ENCODE measurements at regions not wholly inside any gene's neighbourhood (a gene's known extent, or its start where the extent isn't known, plus 50 kb on each side); places are given as distances from the start of the nearest gene placed in this dataset.
"Not testable (repeated sequence)": the region's sequence is repeated elsewhere in the genome, so short reads cannot be mapped to it uniquely, and the experiment has no call there.

DNA sequence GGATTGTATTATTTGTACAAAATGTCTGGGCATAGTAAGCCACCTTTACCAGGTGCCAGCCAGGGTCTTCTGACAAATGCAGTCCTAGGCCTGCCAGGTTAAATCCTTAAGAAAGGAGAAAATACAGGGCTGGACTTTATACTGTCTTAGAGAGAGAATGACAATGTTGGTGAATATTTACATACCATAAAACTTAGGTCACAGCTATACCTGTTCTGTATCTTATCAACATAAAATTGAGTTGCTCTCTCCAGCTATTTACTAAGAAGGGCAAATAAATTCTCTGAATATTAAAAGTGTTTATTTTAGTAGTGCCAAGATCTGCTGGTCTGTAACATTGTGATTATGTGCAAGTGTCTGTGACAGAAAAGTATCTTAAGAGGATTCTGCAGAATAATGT, 971.1 kb downstream of the AACS start:
- H3K4me3 ChIP-seq (replicated peaks; ENCODE audit: low read depth, low read length) = no peak overlapping the region
- no peaks in the 10 kb centered on the region for H3K36me3 ChIP-seq (ENCODE audit: control insufficient read depth, insufficient read depth, low read length)
- TF ChIP-seq, protein P1, sequence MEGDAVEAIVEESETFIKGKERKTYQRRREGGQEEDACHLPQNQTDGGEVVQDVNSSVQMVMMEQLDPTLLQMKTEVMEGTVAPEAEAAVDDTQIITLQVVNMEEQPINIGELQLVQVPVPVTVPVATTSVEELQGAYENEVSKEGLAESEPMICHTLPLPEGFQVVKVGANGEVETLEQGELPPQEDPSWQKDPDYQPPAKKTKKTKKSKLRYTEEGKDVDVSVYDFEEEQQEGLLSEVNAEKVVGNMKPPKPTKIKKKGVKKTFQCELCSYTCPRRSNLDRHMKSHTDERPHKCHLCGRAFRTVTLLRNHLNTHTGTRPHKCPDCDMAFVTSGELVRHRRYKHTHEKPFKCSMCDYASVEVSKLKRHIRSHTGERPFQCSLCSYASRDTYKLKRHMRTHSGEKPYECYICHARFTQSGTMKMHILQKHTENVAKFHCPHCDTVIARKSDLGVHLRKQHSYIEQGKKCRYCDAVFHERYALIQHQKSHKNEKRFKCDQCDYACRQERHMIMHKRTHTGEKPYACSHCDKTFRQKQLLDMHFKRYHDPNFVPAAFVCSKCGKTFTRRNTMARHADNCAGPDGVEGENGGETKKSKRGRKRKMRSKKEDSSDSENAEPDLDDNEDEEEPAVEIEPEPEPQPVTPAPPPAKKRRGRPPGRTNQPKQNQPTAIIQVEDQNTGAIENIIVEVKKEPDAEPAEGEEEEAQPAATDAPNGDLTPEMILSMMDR (IDR thresholded peaks at IDR 0.05; ENCODE audit: insufficient read depth, low read length, poor library complexity, severe bottlenecking) = no peak
- no peaks in the 10 kb centered on the region for H3K27me3 ChIP-seq (replicated peaks; ENCODE audit: control insufficient read depth, insufficient read depth, low read length)
- DNase-seq (ENCODE audit: extremely low read depth, insufficient read length) = no peak

DNA sequence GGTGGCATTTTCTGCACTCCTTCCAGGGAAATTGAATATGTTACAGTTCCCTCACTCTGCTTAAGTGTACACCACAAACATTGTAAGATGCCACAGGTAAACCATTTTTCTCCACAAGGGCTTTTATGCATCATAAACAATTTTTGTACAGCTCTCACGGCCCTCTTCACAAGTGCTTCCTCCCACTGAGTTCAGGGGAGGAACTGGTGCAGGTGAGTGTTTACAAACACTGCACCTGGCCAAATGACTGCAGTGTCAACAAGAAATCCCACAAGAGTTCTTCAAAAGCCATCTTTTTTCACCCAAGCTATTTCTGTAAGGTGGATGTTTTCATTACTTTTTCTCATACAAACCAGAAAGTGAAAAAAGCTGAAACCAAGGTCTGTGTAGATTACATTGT, 973.2 kb downstream of the AACS start:
- no peak overlapping the region for H3K4me3 ChIP-seq (replicated peaks; ENCODE audit: low read depth, low read length)
- no peak for DNase-seq (ENCODE audit: extremely low read depth, insufficient read length)
- TF ChIP-seq, protein P1 (IDR thresholded peaks at IDR 0.05; ENCODE audit: insufficient read depth, low read length, poor library complexity, severe bottlenecking) = no peak
- no peaks in the 10 kb centered on the region for H3K36me3 ChIP-seq (ENCODE audit: control insufficient read depth, insufficient read depth, low read length)
- H3K27me3 ChIP-seq (replicated peaks; ENCODE audit: control insufficient read depth, insufficient read depth, low read length) = no peaks in the 10 kb centered on the region

DNA sequence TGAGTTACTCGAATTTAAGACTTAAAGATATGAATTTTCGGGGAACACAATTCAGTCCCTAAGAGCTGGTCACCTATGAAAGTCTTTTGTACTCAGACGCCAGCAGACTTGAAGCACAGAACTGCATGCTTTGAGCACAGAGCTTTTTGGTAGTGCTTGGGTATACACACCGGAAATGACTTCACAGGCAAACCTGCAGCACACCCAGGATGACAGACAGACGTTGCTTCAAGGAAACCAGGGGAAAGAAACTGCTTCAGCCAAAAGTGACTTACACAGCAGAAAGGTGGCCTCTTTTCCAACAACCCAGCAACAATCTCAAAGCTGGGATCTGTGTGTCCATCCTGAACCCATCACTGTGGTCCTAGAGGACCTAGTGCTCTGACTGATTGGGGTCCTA, 975.1 kb downstream of the AACS start:
- Histone ChIP-seq H3K4me3 (replicated peaks; ENCODE audit: low read depth, low read length) (no peak overlapping the region), H3K36me3 (ENCODE audit: control insufficient read depth, insufficient read depth, low read length) (no peaks in the 10 kb centered on the region), H3K27me3 (replicated peaks; ENCODE audit: control insufficient read depth, insufficient read depth, low read length) (no peaks in the 10 kb centered on the region)
- no peak for DNase-seq (ENCODE audit: extremely low read depth, insufficient read length)
- TF ChIP-seq, protein P1 (IDR thresholded peaks at IDR 0.05; ENCODE audit: insufficient read depth, low read length, poor library complexity, severe bottlenecking) = no peak

DNA sequence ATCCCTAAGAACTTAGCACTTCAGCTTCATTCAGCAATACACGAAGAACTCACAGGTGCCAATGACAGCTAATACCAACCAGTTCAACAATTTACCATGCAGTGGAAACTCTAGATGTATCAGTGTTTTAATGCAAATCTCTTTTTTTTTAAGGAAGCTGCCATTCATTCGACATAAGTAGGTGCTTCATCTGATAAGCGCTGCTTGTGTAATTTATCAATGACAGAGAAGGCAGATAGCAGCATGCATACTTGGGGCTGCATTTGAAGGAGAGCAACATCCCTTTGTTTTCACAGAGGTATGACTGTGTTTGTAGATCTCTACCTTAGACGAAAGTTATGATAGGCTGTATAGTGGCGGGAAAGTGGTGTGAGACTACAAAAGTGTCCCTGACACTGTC, 977.1 kb downstream of the AACS start:
- Histone ChIP-seq H3K27me3 (replicated peaks; ENCODE audit: control insufficient read depth, insufficient read depth, low read length) (no peaks in the 10 kb centered on the region), H3K4me3 (replicated peaks; ENCODE audit: low read depth, low read length) (no peak overlapping the region), H3K36me3 (ENCODE audit: control insufficient read depth, insufficient read depth, low read length) (no peaks in the 10 kb centered on the region)
- no peak for DNase-seq (ENCODE audit: extremely low read depth, insufficient read length)
- TF ChIP-seq, protein P1 (IDR thresholded peaks at IDR 0.05; ENCODE audit: insufficient read depth, low read length, poor library complexity, severe bottlenecking) = no peak

DNA sequence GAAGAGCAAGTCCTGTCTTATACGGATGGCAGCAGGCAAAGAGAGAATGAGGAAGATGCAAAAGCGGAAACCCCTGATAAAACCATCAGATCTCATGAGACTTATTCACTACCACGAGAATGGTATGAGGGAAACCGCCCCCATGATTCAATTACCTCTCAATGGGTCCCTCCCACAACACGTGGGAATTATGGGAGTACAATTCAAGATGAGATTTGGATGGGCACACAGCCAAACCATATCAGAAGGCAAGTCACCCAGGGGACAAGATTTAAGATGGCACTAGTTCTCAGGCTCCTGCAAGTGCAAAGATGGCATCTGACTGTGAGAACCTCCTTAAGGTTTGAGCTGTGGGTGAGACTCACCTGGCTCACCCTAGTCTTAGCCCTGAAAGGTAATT, 984.3 kb downstream of the AACS start:
- H3K36me3 ChIP-seq (ENCODE audit: control insufficient read depth, insufficient read depth, low read length); DNase-seq (ENCODE audit: extremely low read depth, insufficient read length); H3K27me3 ChIP-seq (replicated peaks; ENCODE audit: control insufficient read depth, insufficient read depth, low read length); H3K4me3 ChIP-seq (replicated peaks; ENCODE audit: low read depth, low read length): not testable (repeated sequence)

DNA sequence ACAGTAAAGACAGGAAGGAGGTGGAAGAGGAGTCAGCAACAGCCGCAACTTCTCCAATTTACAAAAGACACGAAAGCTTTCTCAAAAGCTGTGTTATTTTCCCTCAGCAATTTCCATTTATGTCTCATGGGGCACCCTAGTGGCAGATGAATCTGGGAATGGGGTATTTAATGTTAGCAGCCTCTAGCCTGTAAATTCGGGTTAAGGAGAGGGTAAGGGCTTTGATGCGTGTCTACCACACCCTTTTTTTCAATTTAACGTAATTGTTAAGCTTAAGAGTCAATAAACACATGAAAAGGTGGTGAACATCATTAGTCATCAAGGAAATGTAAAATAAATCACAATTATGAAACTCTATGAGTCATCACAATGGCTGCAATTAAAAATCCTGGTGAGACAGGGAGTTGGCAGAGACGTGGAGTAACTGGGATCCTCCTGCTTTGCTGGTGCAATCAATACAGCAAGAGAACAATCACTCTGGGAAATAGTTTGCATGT, 986.4 kb downstream of the AACS start:
- Histone ChIP-seq H3K27me3 (replicated peaks; ENCODE audit: control insufficient read depth, insufficient read depth, low read length) (no peaks in the 10 kb centered on the region), H3K4me3 (replicated peaks; ENCODE audit: low read depth, low read length) (no peak overlapping the region), H3K36me3 (ENCODE audit: control insufficient read depth, insufficient read depth, low read length) (no peaks in the 10 kb centered on the region)
- DNase-seq (ENCODE audit: extremely low read depth, insufficient read length) = no peak
- TF ChIP-seq, protein P1 (IDR thresholded peaks at IDR 0.05; ENCODE audit: insufficient read depth, low read length, poor library complexity, severe bottlenecking) = no peak

Measured in GM06990 (cell line).